ENCODE measurements at regions not wholly inside any gene's neighbourhood (a gene's known extent, or its start where the extent isn't known, plus 50 kb on each side); places are given as distances from the start of the nearest gene placed in this dataset.

- TF ChIP-seq CTCF (IDR thresholded peaks at IDR 0.05; ENCODE audit: poor library complexity, severe bottlenecking) = peak; percentile 70
- H3K27ac ChIP-seq (ENCODE audit: poor library complexity, severe bottlenecking) = no peak overlapping the region
- no peaks in the 10 kb centered on the region for H3K27me3 ChIP-seq (ENCODE audit: insufficient read depth, poor library complexity, severe bottlenecking)
- no peak for DNase-seq (ENCODE audit: low spot score)
- ATAC-seq (ENCODE audit: low read depth) = no peak
- no peaks in the 10 kb centered on the region for H3K36me3 ChIP-seq (ENCODE audit: low read depth)
- no peaks in the 10 kb centered on the region for H3K9me3 ChIP-seq (ENCODE audit: severe bottlenecking)
- H3K4me3 ChIP-seq (ENCODE audit: severe bottlenecking) = no peak overlapping the region
- no peaks in the 10 kb centered on the region for H3K4me1 ChIP-seq (ENCODE audit: insufficient read depth, poor library complexity, severe bottlenecking)
These were observed 672.2 kb downstream of the KCTD8 start for GRCh38 chr4:43776371-43776770.

- DNase-seq (ENCODE audit: low spot score) (no peak), ATAC-seq (ENCODE audit: low read depth) (no peak)
- Histone ChIP-seq H3K4me1 (ENCODE audit: insufficient read depth, poor library complexity, severe bottlenecking) (no peaks in the 10 kb centered on the region), H3K36me3 (ENCODE audit: low read depth) (no peaks in the 10 kb centered on the region), H3K27ac (ENCODE audit: poor library complexity, severe bottlenecking) (no peak overlapping the region), H3K4me3 (ENCODE audit: severe bottlenecking) (no peak overlapping the region), H3K27me3 (ENCODE audit: insufficient read depth, poor library complexity, severe bottlenecking) (no peaks in the 10 kb centered on the region), H3K9me3 (ENCODE audit: severe bottlenecking) (no peaks in the 10 kb centered on the region)
- no peak for TF ChIP-seq CTCF (IDR thresholded peaks at IDR 0.05; ENCODE audit: poor library complexity, severe bottlenecking)
These were observed 670.3 kb downstream of the KCTD8 start for GRCh38 chr4:43778187-43778915.

- Histone ChIP-seq H3K36me3 (ENCODE audit: low read depth) (no peaks in the 10 kb centered on the region), H3K27ac (ENCODE audit: poor library complexity, severe bottlenecking) (no peak overlapping the region), H3K4me1 (ENCODE audit: insufficient read depth, poor library complexity, severe bottlenecking) (no peaks in the 10 kb centered on the region), H3K9me3 (ENCODE audit: severe bottlenecking) (no peaks in the 10 kb centered on the region), H3K4me3 (ENCODE audit: severe bottlenecking) (no peak overlapping the region), H3K27me3 (ENCODE audit: insufficient read depth, poor library complexity, severe bottlenecking) (no peaks in the 10 kb centered on the region)
- no peak for TF ChIP-seq CTCF (IDR thresholded peaks at IDR 0.05; ENCODE audit: poor library complexity, severe bottlenecking)
- ATAC-seq (ENCODE audit: low read depth) = no peak
- no peak for DNase-seq (ENCODE audit: low spot score)
These were observed 667.5 kb downstream of the KCTD8 start for GRCh38 chr4:43781125-43781524.

- Histone ChIP-seq H3K27me3 (ENCODE audit: insufficient read depth, poor library complexity, severe bottlenecking) (no peaks in the 10 kb centered on the region), H3K27ac (ENCODE audit: poor library complexity, severe bottlenecking) (no peak overlapping the region), H3K4me3 (ENCODE audit: severe bottlenecking) (no peak overlapping the region), H3K4me1 (ENCODE audit: insufficient read depth, poor library complexity, severe bottlenecking) (no peaks in the 10 kb centered on the region), H3K9me3 (ENCODE audit: severe bottlenecking) (no peaks in the 10 kb centered on the region), H3K36me3 (ENCODE audit: low read depth) (no peaks in the 10 kb centered on the region)
- peak; percentile 53 for TF ChIP-seq CTCF (IDR thresholded peaks at IDR 0.05; ENCODE audit: poor library complexity, severe bottlenecking)
- no peak for ATAC-seq (ENCODE audit: low read depth)
- DNase-seq (ENCODE audit: low spot score) = no peak
These were observed 666.2 kb downstream of the KCTD8 start for GRCh38 chr4:43782391-43782790.

- no peaks in the 10 kb centered on the region for H3K9me3 ChIP-seq (ENCODE audit: severe bottlenecking)
- no peaks in the 10 kb centered on the region for H3K4me1 ChIP-seq (ENCODE audit: insufficient read depth, poor library complexity, severe bottlenecking)
- DNase-seq (ENCODE audit: low spot score) = no peak
- no peak for ATAC-seq (ENCODE audit: low read depth)
- no peaks in the 10 kb centered on the region for H3K36me3 ChIP-seq (ENCODE audit: low read depth)
- no peak for TF ChIP-seq CTCF (IDR thresholded peaks at IDR 0.05; ENCODE audit: poor library complexity, severe bottlenecking)
- no peaks in the 10 kb centered on the region for H3K27me3 ChIP-seq (ENCODE audit: insufficient read depth, poor library complexity, severe bottlenecking)
- H3K27ac ChIP-seq (ENCODE audit: poor library complexity, severe bottlenecking) = no peak overlapping the region
- H3K4me3 ChIP-seq (ENCODE audit: severe bottlenecking) = no peak overlapping the region
These were observed 632.5 kb downstream of the KCTD8 start for GRCh38 chr4:43816116-43816515.
